ENCODE measurements at regions not wholly inside any gene's neighbourhood (a gene's known extent, or its start where the extent isn't known, plus 50 kb on each side); places are given as distances from the start of the nearest gene placed in this dataset.

DNA sequence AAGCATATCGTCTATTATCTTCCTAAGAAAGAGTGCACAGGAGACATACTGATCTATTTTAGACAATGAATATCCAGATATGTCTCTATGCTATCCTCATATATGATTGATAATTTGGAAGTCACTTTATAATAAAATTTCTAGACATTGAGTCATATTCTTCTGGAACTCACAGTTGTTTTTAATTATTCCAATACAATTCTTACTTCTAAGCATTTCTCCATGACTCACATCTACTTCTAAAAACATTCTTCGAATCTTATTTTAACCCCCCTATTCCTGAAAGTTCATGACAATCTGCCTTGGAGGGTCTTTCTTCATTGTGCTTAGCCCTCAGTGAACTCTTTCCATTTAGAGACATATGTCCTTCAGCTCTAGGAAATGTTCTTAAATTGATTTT is 368.1 kb downstream of the MDFIC start:
- no peak for TF ChIP-seq EZH2 (IDR thresholded peaks at IDR 0.05; ENCODE audit: borderline replicate concordance, low read depth, low read length, poor library complexity, severe bottlenecking)
- no peak for TF ChIP-seq CTCF (conservative IDR thresholded peaks at IDR 0.05; ENCODE audit: low read depth, low read length)

Measured in A673 (cell line).